ENCODE measurements at regions not wholly inside any gene's neighbourhood (a gene's known extent, or its start where the extent isn't known, plus 50 kb on each side); places are given as distances from the start of the nearest gene placed in this dataset.

DNA sequence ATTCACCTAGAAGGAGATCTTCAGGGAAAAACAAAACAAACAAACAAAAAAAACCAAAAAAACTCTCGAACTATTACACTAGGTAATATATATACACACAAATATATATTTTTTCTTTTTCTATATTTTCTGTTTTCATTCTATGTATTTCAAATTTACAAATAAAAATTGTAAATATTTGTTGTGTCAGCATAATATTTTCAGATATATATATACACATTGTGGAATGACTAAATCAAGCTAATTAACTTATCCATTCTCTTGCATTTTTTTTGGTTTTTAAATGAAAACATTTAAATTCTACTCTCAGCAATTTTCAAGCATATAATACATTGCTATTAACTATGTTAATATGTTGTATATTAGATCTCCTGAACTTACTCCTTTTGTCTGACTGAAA, 762.0 kb upstream of the PCDH10 start:
- H3K79me2 ChIP-seq (ENCODE audit: insufficient read depth, low read length): no peaks in the 10 kb centered on the region
- no peak overlapping the region for H3K27ac ChIP-seq (ENCODE audit: low read depth, low read length)
- H3K4me2 ChIP-seq (ENCODE audit: low read depth, low read length, poor library complexity, severe bottlenecking): no peak overlapping the region
- no peak overlapping the region for H2AFZ ChIP-seq (ENCODE audit: low read depth, low read length, severe bottlenecking)
- H4K20me1 ChIP-seq (ENCODE audit: low read depth, low read length): no peaks in the 10 kb centered on the region
- H3F3A ChIP-seq (ENCODE audit: insufficient read depth): no peaks in the 10 kb centered on the region
- TF ChIP-seq, protein P1, sequence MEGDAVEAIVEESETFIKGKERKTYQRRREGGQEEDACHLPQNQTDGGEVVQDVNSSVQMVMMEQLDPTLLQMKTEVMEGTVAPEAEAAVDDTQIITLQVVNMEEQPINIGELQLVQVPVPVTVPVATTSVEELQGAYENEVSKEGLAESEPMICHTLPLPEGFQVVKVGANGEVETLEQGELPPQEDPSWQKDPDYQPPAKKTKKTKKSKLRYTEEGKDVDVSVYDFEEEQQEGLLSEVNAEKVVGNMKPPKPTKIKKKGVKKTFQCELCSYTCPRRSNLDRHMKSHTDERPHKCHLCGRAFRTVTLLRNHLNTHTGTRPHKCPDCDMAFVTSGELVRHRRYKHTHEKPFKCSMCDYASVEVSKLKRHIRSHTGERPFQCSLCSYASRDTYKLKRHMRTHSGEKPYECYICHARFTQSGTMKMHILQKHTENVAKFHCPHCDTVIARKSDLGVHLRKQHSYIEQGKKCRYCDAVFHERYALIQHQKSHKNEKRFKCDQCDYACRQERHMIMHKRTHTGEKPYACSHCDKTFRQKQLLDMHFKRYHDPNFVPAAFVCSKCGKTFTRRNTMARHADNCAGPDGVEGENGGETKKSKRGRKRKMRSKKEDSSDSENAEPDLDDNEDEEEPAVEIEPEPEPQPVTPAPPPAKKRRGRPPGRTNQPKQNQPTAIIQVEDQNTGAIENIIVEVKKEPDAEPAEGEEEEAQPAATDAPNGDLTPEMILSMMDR (IDR thresholded peaks at IDR 0.05; ENCODE audit: insufficient read depth, low read length, poor library complexity, severe bottlenecking): no peak
- no peak for TF ChIP-seq EZH2phosphoT487 (conservative IDR thresholded peaks at IDR 0.05; ENCODE audit: low read length)
- H3K9me3 ChIP-seq (ENCODE audit: insufficient read depth, low read length): no peaks in the 10 kb centered on the region
- no peak overlapping the region for H3K4me3 ChIP-seq (ENCODE audit: insufficient read depth, low read length, poor library complexity, severe bottlenecking)
- H3K36me3 ChIP-seq (ENCODE audit: low read length): no peaks in the 10 kb centered on the region
- H3K9me2 ChIP-seq (replicated peaks; ENCODE audit: insufficient read depth, low read length): no peaks in the 10 kb centered on the region
- no peak overlapping the region for H3K9ac ChIP-seq (ENCODE audit: low read length)
- no peaks in the 10 kb centered on the region for H3K27me3 ChIP-seq (ENCODE audit: low read length)

DNA sequence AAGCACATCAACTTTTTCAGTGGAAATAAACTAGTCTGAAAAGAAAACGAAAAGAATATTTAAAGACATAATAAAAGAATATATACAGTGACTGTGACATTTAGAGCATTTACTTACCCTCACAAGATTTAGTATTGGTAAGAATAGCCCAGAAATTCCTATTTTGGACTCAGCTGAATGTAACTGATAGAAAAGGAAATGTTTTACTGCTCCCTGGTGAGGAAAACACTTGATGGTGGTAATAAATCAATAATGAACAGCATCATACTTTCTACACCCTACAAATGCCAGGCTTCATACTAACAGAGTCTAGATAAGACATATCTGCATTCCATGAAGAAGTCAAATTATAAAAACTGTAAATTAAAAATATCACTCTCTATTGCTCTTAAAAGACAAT, 753.5 kb upstream of the PCDH10 start:
- Histone ChIP-seq H3K27me3 (ENCODE audit: low read length) (no peaks in the 10 kb centered on the region), H3K4me3 (ENCODE audit: insufficient read depth, low read length, poor library complexity, severe bottlenecking) (no peak overlapping the region), H3K4me2 (ENCODE audit: low read depth, low read length, poor library complexity, severe bottlenecking) (no peak overlapping the region), H4K20me1 (ENCODE audit: low read depth, low read length) (no peaks in the 10 kb centered on the region), H2AFZ (ENCODE audit: low read depth, low read length, severe bottlenecking) (no peak overlapping the region), H3K36me3 (ENCODE audit: low read length) (no peaks in the 10 kb centered on the region), H3K9ac (ENCODE audit: low read length) (no peak overlapping the region), H3K79me2 (ENCODE audit: insufficient read depth, low read length) (no peaks in the 10 kb centered on the region), H3K9me2 (replicated peaks; ENCODE audit: insufficient read depth, low read length) (no peaks in the 10 kb centered on the region), H3K9me3 (ENCODE audit: insufficient read depth, low read length) (no peaks in the 10 kb centered on the region), H3F3A (ENCODE audit: insufficient read depth) (no peaks in the 10 kb centered on the region), H3K27ac (ENCODE audit: low read depth, low read length) (no peak overlapping the region)
- TF ChIP-seq EZH2phosphoT487 (conservative IDR thresholded peaks at IDR 0.05; ENCODE audit: low read length): no peak
- TF ChIP-seq, protein P1 (IDR thresholded peaks at IDR 0.05; ENCODE audit: insufficient read depth, low read length, poor library complexity, severe bottlenecking): no peak

DNA sequence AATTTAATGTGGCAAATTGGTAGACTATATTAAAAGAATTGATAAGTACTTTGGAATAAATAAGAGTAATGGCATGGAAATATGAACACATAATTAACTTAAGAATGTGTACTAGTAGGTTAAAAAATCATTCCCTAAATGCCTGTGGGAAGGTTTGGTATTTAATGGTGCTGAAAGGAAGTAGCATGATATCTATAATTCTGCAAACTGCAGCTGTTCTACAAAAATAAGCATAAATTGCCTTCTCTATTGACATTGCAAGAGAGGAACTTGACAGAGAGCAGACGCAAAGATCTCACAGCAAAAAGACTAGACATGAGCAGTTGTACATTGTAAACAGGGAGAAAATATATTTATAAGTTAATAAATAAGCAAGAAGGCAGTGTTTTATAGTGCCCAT, 752.5 kb upstream of the PCDH10 start:
- Histone ChIP-seq H3K27ac (ENCODE audit: low read depth, low read length) (no peak overlapping the region), H3K4me2 (ENCODE audit: low read depth, low read length, poor library complexity, severe bottlenecking) (no peak overlapping the region), H3K9me2 (replicated peaks; ENCODE audit: insufficient read depth, low read length) (no peaks in the 10 kb centered on the region), H3K9ac (ENCODE audit: low read length) (no peak overlapping the region), H3K79me2 (ENCODE audit: insufficient read depth, low read length) (no peaks in the 10 kb centered on the region), H3K27me3 (ENCODE audit: low read length) (no peaks in the 10 kb centered on the region), H3K4me3 (ENCODE audit: insufficient read depth, low read length, poor library complexity, severe bottlenecking) (no peak overlapping the region), H4K20me1 (ENCODE audit: low read depth, low read length) (no peaks in the 10 kb centered on the region), H2AFZ (ENCODE audit: low read depth, low read length, severe bottlenecking) (no peak overlapping the region), H3F3A (ENCODE audit: insufficient read depth) (no peaks in the 10 kb centered on the region), H3K9me3 (ENCODE audit: insufficient read depth, low read length) (no peaks in the 10 kb centered on the region), H3K36me3 (ENCODE audit: low read length) (no peaks in the 10 kb centered on the region)
- TF ChIP-seq, protein P1 (IDR thresholded peaks at IDR 0.05; ENCODE audit: insufficient read depth, low read length, poor library complexity, severe bottlenecking): no peak
- TF ChIP-seq EZH2phosphoT487 (conservative IDR thresholded peaks at IDR 0.05; ENCODE audit: low read length): no peak

All from SU-DHL-6 (cell line).